Tibial artery (tissue), 4 donors: ENCODE measurements at regions not wholly inside any gene's neighbourhood (a gene's known extent, or its start where the extent isn't known, plus 50 kb on each side); places are given as distances from the start of the nearest gene placed in this dataset.

Experiments used
- DNase-seq, 2 donors: peaks; one replicate each; pipeline ENCODE4 v3.0.0-alpha.2; 2019
- H3K27ac ChIP-seq, 2 donors: fragments of 200-600 bp; sonication (generic) in 1 of 2; 1 replicate in 1 of 2; 2 replicates in 1 of 2; pipeline ENCODE4 v1.5.1; 2018 to 2019; ENCODE audit warnings: mild to moderate bottlenecking in 1 of 2
- H3K27me3 ChIP-seq, 2 donors: fragments of 200-600 bp; sonication (generic) in 1 of 2; one replicate each; pipeline versions ENCODE4 v1.5.1 to v1.6.0; 2016 to 2019
- H3K36me3 ChIP-seq, 3 donors: fragments of 200-600 bp; sonication (generic) in 2 of 3; one replicate each; pipeline ENCODE4 v1.5.1; 2016 to 2019; ENCODE audit warnings: mild to moderate bottlenecking in 2 of 3
- H3K4me1 ChIP-seq, 4 donors: fragments of 200-600 bp; sonication (generic) in 2 of 4; 1 replicate in 3 of 4; 2 replicates in 1 of 4; pipeline ENCODE4 v1.5.1; 2016 to 2019
- H3K4me3 ChIP-seq, 2 donors: fragments of 200-600 bp; sonication (generic) in 1 of 2; 1 replicate in 1 of 2; 2 replicates in 1 of 2; pipeline ENCODE4 v1.5.1; 2018 to 2019; ENCODE audit warnings: mild to moderate bottlenecking in 2 of 2
- H3K9me3 ChIP-seq, 3 donors: fragments of 200-600 bp; sonication (generic) in 1 of 3; one replicate each; pipeline ENCODE4 v1.5.1; 2016 to 2019
- CTCF ChIP-seq, 2 experiments: fragments of 200-600 bp in 1 of 2; fragments of 450-650 bp in 1 of 2; IDR thresholded peaks; one replicate each; pipeline ENCODE4 v1.5.1; 2017 to 2019; ENCODE audit warnings: antibody characterized with exemption in 2 of 2, mild to moderate bottlenecking in 1 of 2, moderate library complexity in 1 of 2
- intact Hi-C: fragments of 100-400 bp; cut with DNase I; formaldehyde crosslinking; loops from one replicate; pipeline ENCODE4 v1.15.0; 2023; ENCODE audit warnings: low total_unique reads

DNA sequence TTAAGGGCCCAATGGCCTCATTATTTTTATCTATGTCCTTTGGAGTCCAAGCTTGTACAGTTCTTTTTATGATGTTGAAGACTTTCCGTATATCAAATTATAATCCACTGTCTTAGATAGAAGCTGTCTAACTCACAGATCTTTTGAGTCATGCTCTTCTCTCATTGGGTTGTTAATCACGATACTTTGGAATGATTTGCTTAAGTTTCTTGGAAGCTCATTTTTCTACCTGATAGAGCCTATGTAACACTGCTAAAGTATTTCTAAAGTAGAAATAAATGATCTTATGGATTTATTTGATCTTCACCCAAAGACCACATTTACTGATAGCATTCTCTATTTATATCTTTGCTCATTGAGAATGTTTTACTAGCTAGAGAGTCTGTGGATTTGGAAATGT is 1554.1 kb downstream of the PLA2G4A start:
- TF ChIP-seq CTCF (IDR thresholded peaks at IDR 0.05) = no peak
- no peak overlapping the region for H3K4me3 ChIP-seq
- intact Hi-C loops = no loop called here
- no peaks in the 10 kb centered on the region for H3K4me1 ChIP-seq
- no peak overlapping the region for H3K27ac ChIP-seq
- H3K9me3 ChIP-seq = no peaks in the 10 kb centered on the region
- H3K36me3 ChIP-seq = no peaks in the 10 kb centered on the region
- H3K27me3 ChIP-seq = no peaks in the 10 kb centered on the region
- no peak for DNase-seq

GRCh38 chr1:188386161-188386560 is 1557.4 kb downstream of the PLA2G4A start:
- DNase-seq = no peak
- no peak for TF ChIP-seq CTCF (IDR thresholded peaks at IDR 0.05)
- Histone ChIP-seq H3K9me3 (no peaks in the 10 kb centered on the region), H3K4me1 (no peaks in the 10 kb centered on the region), H3K36me3 (no peaks in the 10 kb centered on the region), H3K27me3 (no peaks in the 10 kb centered on the region), H3K4me3 (no peak overlapping the region), H3K27ac (no peak overlapping the region)
- intact Hi-C loops = no loop called here

GRCh38 chr1:188386666-188387065 is 1557.9 kb downstream of the PLA2G4A start:
- Histone ChIP-seq H3K36me3 (no peaks in the 10 kb centered on the region), H3K9me3 (no peaks in the 10 kb centered on the region), H3K27me3 (no peaks in the 10 kb centered on the region), H3K4me3 (no peak overlapping the region), H3K4me1 (no peaks in the 10 kb centered on the region), H3K27ac (no peak overlapping the region)
- no peak for TF ChIP-seq CTCF (IDR thresholded peaks at IDR 0.05)
- intact Hi-C loops = no loop called here
- DNase-seq = no peak

- no peak for DNase-seq
Observed at GRCh38 chr1:188394677-188395076, 1565.9 kb downstream of the PLA2G4A start.

GRCh38 chr1:188397521-188397920 is 1568.8 kb downstream of the PLA2G4A start:
- TF ChIP-seq CTCF (IDR thresholded peaks at IDR 0.05) = no peak
- intact Hi-C loops = no loop called here

More at GRCh38 chr1:188394677-188395076, 1565.9 kb downstream of the PLA2G4A start:
- Histone ChIP-seq H3K27ac (no peak overlapping the region), H3K27me3 (no peaks in the 10 kb centered on the region), H3K36me3 (no peaks in the 10 kb centered on the region), H3K9me3 (no peaks in the 10 kb centered on the region), H3K4me1 (no peaks in the 10 kb centered on the region), H3K4me3 (no peak overlapping the region)
- no peak for TF ChIP-seq CTCF (IDR thresholded peaks at IDR 0.05)
- intact Hi-C loops = no loop called here

DNA sequence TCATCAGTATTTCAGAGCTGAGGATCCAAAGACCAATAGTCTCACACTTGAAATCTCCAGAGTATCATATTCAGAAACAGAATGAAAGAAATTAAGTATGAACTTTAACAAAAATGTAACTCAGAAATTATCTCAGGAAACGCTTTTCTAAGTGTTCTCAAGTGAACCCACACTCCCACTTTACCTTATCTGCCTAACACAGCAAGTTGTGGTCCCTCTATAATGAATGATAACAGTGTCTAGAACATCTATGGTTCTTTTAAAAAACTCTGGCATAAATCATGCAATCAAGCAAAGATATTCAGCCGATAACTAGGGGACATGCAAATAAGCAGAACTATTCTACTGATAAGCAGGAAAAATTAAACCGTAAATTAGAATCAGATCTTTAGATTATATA is 1574.2 kb downstream of the PLA2G4A start:
- TF ChIP-seq CTCF (IDR thresholded peaks at IDR 0.05) = no peak
- no peak overlapping the region for H3K27ac ChIP-seq
- H3K9me3 ChIP-seq = no peaks in the 10 kb centered on the region
- no peak overlapping the region for H3K4me3 ChIP-seq
- intact Hi-C loops = no loop called here
- no peaks in the 10 kb centered on the region for H3K27me3 ChIP-seq
- no peaks in the 10 kb centered on the region for H3K36me3 ChIP-seq
- no peak for DNase-seq
- H3K4me1 ChIP-seq = no peaks in the 10 kb centered on the region

More at GRCh38 chr1:188397521-188397920, 1568.8 kb downstream of the PLA2G4A start:
- no peaks in the 10 kb centered on the region for H3K36me3 ChIP-seq
- DNase-seq = no peak
- no peak overlapping the region for H3K27ac ChIP-seq
- no peaks in the 10 kb centered on the region for H3K9me3 ChIP-seq
- H3K27me3 ChIP-seq = no peaks in the 10 kb centered on the region
- no peak overlapping the region for H3K4me3 ChIP-seq
- H3K4me1 ChIP-seq = no peaks in the 10 kb centered on the region
